ENCODE measurements at regions not wholly inside any gene's neighbourhood (a gene's known extent, or its start where the extent isn't known, plus 50 kb on each side); places are given as distances from the start of the nearest gene placed in this dataset.

GRCh38 chr18:56468396-56468795 is 170.0 kb downstream of the TXNL1 start:
- no peak for DNase-seq (ENCODE audit: extremely low read depth in 1 of 4, low spot score in 3 of 4)
- POLR2A ChIA-PET: no interaction called here
- ATAC-seq: no peak
- no TSS peak for BruUV-seq (replicated peaks)
- no peaks in the 10 kb centered on the region for H4K20me1 ChIP-seq (replicated peaks; ENCODE audit: control insufficient read depth, insufficient read depth, low read length)
- no peaks in the 10 kb centered on the region for H3K36me3 ChIP-seq (ENCODE audit: control insufficient read depth, insufficient read depth, low read length)
- no peak overlapping the region for H3K27ac ChIP-seq (ENCODE audit: extremely low read depth, low read depth, low read length)
- WGBS (ENCODE audit: insufficient coverage, low coverage, missing lambda C conversion rate): 22% methylated on average over 1 of the region's 1 CpG
- H2AFZ ChIP-seq (ENCODE audit: low read depth, low read length): no peak overlapping the region
- no peaks in the 10 kb centered on the region for H3K79me2 ChIP-seq (ENCODE audit: control insufficient read depth, insufficient read depth, low read length)
- CTCF ChIA-PET (ENCODE audit: low intra/inter-chr PET ratio): no interaction called here
- H3K4me1 ChIP-seq (replicated peaks in 1 of 2; ENCODE audit: control insufficient read depth in 2 of 2, insufficient read depth in 2 of 2, low read length in 2 of 2): peaks cover 0 to 7% of the 10 kb centered on the region in 2 experiments; a peak in 3 of 5 replicates
- no peaks in the 10 kb centered on the region for H3K9me3 ChIP-seq (replicated peaks; ENCODE audit: control insufficient read depth, insufficient read depth, low read depth, low read length)
- in situ Hi-C loops (cut with MboI): no loop called here
- no peak for TF ChIP-seq ZNF436 (CRISPR knock-in tag; IDR thresholded peaks at IDR 0.05)
- no peak for TF ChIP-seq THRAP3 (IDR thresholded peaks at IDR 0.05; ENCODE audit: borderline replicate concordance)
- TF ChIP-seq POLR3A (IDR thresholded peaks at IDR 0.05; ENCODE audit: borderline replicate concordance, extremely low read depth, insufficient read depth, insufficient read length): no peak
- TF ChIP-seq KDM2B (CRISPR knock-in tag; IDR thresholded peaks at IDR 0.05): no peak
- no peak for TF ChIP-seq CTCF (IDR thresholded peaks at IDR 0.05 in 2 of 3, conservative IDR thresholded peaks at IDR 0.05 in 1 of 3; ENCODE audit: insufficient read depth in 2 of 3, low read depth in 1 of 3, low read length in 3 of 3)
- no peak for TF ChIP-seq MIER1 (IDR thresholded peaks at IDR 0.05; ENCODE audit: low read depth)
- no peak for TF ChIP-seq GABPB2 (CRISPR knock-in tag; conservative IDR thresholded peaks at IDR 0.05)
- TF ChIP-seq ARNT (IDR thresholded peaks at IDR 0.05): no peak
- no peak for TF ChIP-seq ZBTB26 (CRISPR knock-in tag; IDR thresholded peaks at IDR 0.05)
- no peak for TF ChIP-seq FOXK1 (CRISPR knock-in tag; IDR thresholded peaks at IDR 0.05; ENCODE audit: borderline replicate concordance)
- no peak for TF ChIP-seq PRPF4 (IDR thresholded peaks at IDR 0.05; ENCODE audit: insufficient read depth, low read depth, low read length, poor library complexity, severe bottlenecking)
- no peak for TF ChIP-seq MAFG (tag; conservative IDR thresholded peaks at IDR 0.05)
- no peak for TF ChIP-seq SMARCC2 (IDR thresholded peaks at IDR 0.05; ENCODE audit: low read depth)
- TF ChIP-seq THAP12 (CRISPR knock-in tag; IDR thresholded peaks at IDR 0.05): no peak
- no peak for TF ChIP-seq CREB3L1 (IDR thresholded peaks at IDR 0.05; ENCODE audit: borderline replicate concordance, low read depth)
- TF ChIP-seq MTA2 (IDR thresholded peaks at IDR 0.05; ENCODE audit: low read depth): no peak
- no peak for TF ChIP-seq SRF (CRISPR knock-in tag; IDR thresholded peaks at IDR 0.05)
- TF ChIP-seq FOXA1 (IDR thresholded peaks at IDR 0.05; ENCODE audit: borderline replicate concordance): no peak
- H3K4me3 ChIP-seq: no peak overlapping the region
- H3K9ac ChIP-seq (ENCODE audit: insufficient read depth in 1 of 2, low read depth in 2 of 2, low read length in 2 of 2): no peak overlapping the region
- H3K9me1 ChIP-seq (ENCODE audit: control insufficient read depth, insufficient read depth, low read length): no peaks in the 10 kb centered on the region
- FAIRE-seq: no peak
- intact Hi-C loops (cut with micrococcal nuclease): no loop called here
- H3K4me2 ChIP-seq (ENCODE audit: insufficient read depth, low read length): no peak overlapping the region
- no peaks in the 10 kb centered on the region for H3K27me3 ChIP-seq (ENCODE audit: control insufficient read depth in 2 of 2, insufficient read depth in 2 of 2, low read length in 2 of 2)
